CD4-positive, CD25-positive, alpha-beta regulatory T cell (primary cell): ENCODE measurements at regions not wholly inside any gene's neighbourhood (a gene's known extent, or its start where the extent isn't known, plus 50 kb on each side); places are given as distances from the start of the nearest gene placed in this dataset.

Source experiments
- ATAC-seq, 2 donors: fragments of 150-1000 bp; cut with Tn5 transposase; one replicate each; pipeline ENCODE4 v1.10.0; 2021; ENCODE audit warnings: low read depth in 2 of 2, moderate number of reproducible peaks in 2 of 2, moderate library complexity in 1 of 2
- DNase-seq, 3 donors: peaks; one replicate each; pipeline versions ENCODE4 v3.0.0 to v3.0.0-alpha.2; 2012 to 2022; ENCODE audit warnings: mixed read lengths in 1 of 3
- H3K27ac ChIP-seq: one replicate; pipeline ENCODE4 v1.7.0; 2013; ENCODE audit warnings: mild to moderate bottlenecking, low read length; ENCODE audit not compliant: insufficient read depth, poor library complexity, severe bottlenecking
- H3K27me3 ChIP-seq: one replicate; pipeline ENCODE4 v1.7.0; 2013; ENCODE audit warnings: low read length; ENCODE audit not compliant: control insufficient read depth, insufficient read depth
- H3K36me3 ChIP-seq: one replicate; pipeline ENCODE4 v1.7.0; 2013; ENCODE audit warnings: mild to moderate bottlenecking, low read length, moderate library complexity; ENCODE audit not compliant: control insufficient read depth, insufficient read depth
- H3K4me1 ChIP-seq: 2 replicates; pipeline ENCODE4 v1.7.0; 2013; ENCODE audit warnings: mild to moderate bottlenecking, low read length; ENCODE audit not compliant: insufficient read depth, control insufficient read depth, poor library complexity, severe bottlenecking
- H3K4me3 ChIP-seq: one replicate; pipeline ENCODE4 v1.7.0; 2013; ENCODE audit warnings: low read depth, mild to moderate bottlenecking, low read length, moderate library complexity
- H3K9me3 ChIP-seq, 2 experiments: 1 replicate in 1 of 2; 2 replicates in 1 of 2; pipeline ENCODE4 v1.7.0; 2013; ENCODE audit warnings: low read length in 2 of 2, mild to moderate bottlenecking in 1 of 2, moderate library complexity in 1 of 2; ENCODE audit not compliant: control insufficient read depth in 2 of 2
- H3K27ac Mint-ChIP-seq, 3 donors: one replicate each; pipeline ENCODE4 v1.8.0; 2020 to 2022; ENCODE audit warnings: mild to moderate bottlenecking in 3 of 3, mixed read lengths in 3 of 3, moderate library complexity in 2 of 3
- H3K27me3 Mint-ChIP-seq: one replicate; pipeline ENCODE4 v1.8.0; 2022; ENCODE audit warnings: mild to moderate bottlenecking, mixed read lengths
- H3K36me3 Mint-ChIP-seq: one replicate; pipeline ENCODE4 v1.8.0; 2020; ENCODE audit warnings: mixed read lengths
- H3K4me1 Mint-ChIP-seq, 4 donors: one replicate each; pipeline ENCODE4 v1.8.0; 2020 to 2022; ENCODE audit warnings: mixed read lengths in 4 of 4, mild to moderate bottlenecking in 1 of 4
- H3K4me3 Mint-ChIP-seq, 4 donors: one replicate each; pipeline ENCODE4 v1.8.0; 2020 to 2022; ENCODE audit warnings: mild to moderate bottlenecking in 4 of 4, mixed read lengths in 4 of 4, moderate library complexity in 3 of 4
- H3K9me3 Mint-ChIP-seq, 7 donors: one replicate each; pipeline ENCODE4 v1.8.0; 2020 to 2022; ENCODE audit warnings: mixed read lengths in 7 of 7, mild to moderate bottlenecking in 3 of 7, moderate library complexity in 2 of 7

- Histone ChIP-seq H3K9me3 (no peaks in the 10 kb centered on the region), H3K4me1 (no peaks in the 10 kb centered on the region), H3K27me3 (no peaks in the 10 kb centered on the region), H3K36me3 (no peaks in the 10 kb centered on the region), H3K4me3 (no peak overlapping the region), H3K27ac (no peak overlapping the region)
- H3K9me3 Mint-ChIP-seq, result peaks cover 0 to 2% (median 0%) of the 10 kb centered on the region in 7 donors
- H3K4me3 Mint-ChIP-seq, result no peak overlapping the region
- H3K27me3 Mint-ChIP-seq, result peaks cover 4% of the 10 kb centered on the region
- no peak for DNase-seq
- H3K36me3 Mint-ChIP-seq, result no peaks in the 10 kb centered on the region
- H3K27ac Mint-ChIP-seq, result no peak overlapping the region
- no peak for ATAC-seq
- peaks cover 11 to 16% (median 14%) of the 10 kb centered on the region in 4 donors for H3K4me1 Mint-ChIP-seq
Observed at GRCh38 chr10:61317706-61318105, 135.5 kb downstream of the TMEM26 start.

- no peak overlapping the region for H3K4me3 Mint-ChIP-seq
- Histone ChIP-seq H3K4me1 (no peaks in the 10 kb centered on the region), H3K27me3 (no peaks in the 10 kb centered on the region), H3K4me3 (no peak overlapping the region), H3K9me3 (no peaks in the 10 kb centered on the region), H3K27ac (no peak overlapping the region), H3K36me3 (no peaks in the 10 kb centered on the region)
- DNase-seq (no peak), ATAC-seq (no peak)
- H3K36me3 Mint-ChIP-seq, result no peaks in the 10 kb centered on the region
- H3K27me3 Mint-ChIP-seq, result peaks cover 4% of the 10 kb centered on the region
- no peak overlapping the region for H3K27ac Mint-ChIP-seq
- H3K9me3 Mint-ChIP-seq, result peaks cover 0 to 2% (median 0%) of the 10 kb centered on the region in 7 donors
- peaks cover 11 to 16% (median 14%) of the 10 kb centered on the region in 4 donors for H3K4me1 Mint-ChIP-seq
Observed at GRCh38 chr10:61316676-61317265, 136.4 kb downstream of the TMEM26 start.

GRCh38 chr10:61314273-61314672, 138.9 kb downstream of the TMEM26 start:
- no peaks in the 10 kb centered on the region for H3K27me3 ChIP-seq
- H3K27me3 Mint-ChIP-seq, result peaks cover 8% of the 10 kb centered on the region
- H3K4me1 ChIP-seq, result no peaks in the 10 kb centered on the region
- H3K36me3 ChIP-seq, result no peaks in the 10 kb centered on the region
- H3K9me3 Mint-ChIP-seq, result peaks cover 0 to 3% (median 0%) of the 10 kb centered on the region in 7 donors
- H3K4me3 ChIP-seq, result no peak overlapping the region
- H3K27ac ChIP-seq, result no peak overlapping the region
- no peaks in the 10 kb centered on the region for H3K36me3 Mint-ChIP-seq
- peaks cover 11 to 16% (median 14%) of the 10 kb centered on the region in 4 donors for H3K4me1 Mint-ChIP-seq
- no peak overlapping the region for H3K4me3 Mint-ChIP-seq
- no peak for ATAC-seq
- DNase-seq, result no peak
- peak overlapping the region in 1 of 3 donors; percentile 72 for H3K27ac Mint-ChIP-seq
- H3K9me3 ChIP-seq, result no peaks in the 10 kb centered on the region

- H3K36me3 ChIP-seq, result no peaks in the 10 kb centered on the region
- H3K27ac ChIP-seq, result no peak overlapping the region
- no peak overlapping the region for H3K4me3 Mint-ChIP-seq
- peaks cover 0 to 5% (median 0%) of the 10 kb centered on the region in 7 donors for H3K9me3 Mint-ChIP-seq
- H3K4me1 Mint-ChIP-seq, result peaks cover 11 to 16% (median 14%) of the 10 kb centered on the region in 4 donors
- no peaks in the 10 kb centered on the region for H3K4me1 ChIP-seq
- H3K27ac Mint-ChIP-seq, result no peak overlapping the region
- no peaks in the 10 kb centered on the region for H3K27me3 ChIP-seq
- no peak overlapping the region for H3K4me3 ChIP-seq
- H3K27me3 Mint-ChIP-seq, result peaks cover 7% of the 10 kb centered on the region
- no peaks in the 10 kb centered on the region for H3K9me3 ChIP-seq
- ATAC-seq (no peak), DNase-seq (peak in 1 of 3 donors; percentile 6)
- no peaks in the 10 kb centered on the region for H3K36me3 Mint-ChIP-seq
Observed at GRCh38 chr10:61313460-61313859, 139.7 kb downstream of the TMEM26 start.

- ATAC-seq (no peak), DNase-seq (no peak)
- H3K36me3 Mint-ChIP-seq, result no peaks in the 10 kb centered on the region
- H3K4me3 ChIP-seq, result no peak overlapping the region
- H3K4me3 Mint-ChIP-seq, result no peak overlapping the region
- no peaks in the 10 kb centered on the region for H3K27me3 ChIP-seq
- no peaks in the 10 kb centered on the region for H3K36me3 ChIP-seq
- H3K27ac ChIP-seq, result no peak overlapping the region
- peaks cover 4% of the 10 kb centered on the region for H3K27me3 Mint-ChIP-seq
- no peaks in the 10 kb centered on the region for H3K4me1 ChIP-seq
- no peak overlapping the region for H3K27ac Mint-ChIP-seq
- H3K9me3 ChIP-seq, result no peaks in the 10 kb centered on the region
- H3K9me3 Mint-ChIP-seq, result peaks cover 0 to 2% (median 0%) of the 10 kb centered on the region in 7 donors
- H3K4me1 Mint-ChIP-seq, result no peaks in the 10 kb centered on the region
Observed at GRCh38 chr10:61304746-61305145, 148.4 kb downstream of the TMEM26 start.

- DNase-seq (no peak), ATAC-seq (no peak)
- Mint-ChIP-seq H3K9me3 (peaks cover 0 to 13% (median 5%) of the 10 kb centered on the region in 7 donors), H3K27me3 (peaks cover 4% of the 10 kb centered on the region), H3K36me3 (no peaks in the 10 kb centered on the region), H3K27ac (no peak overlapping the region), H3K4me1 (peaks cover 0 to 5% (median 0%) of the 10 kb centered on the region in 4 donors), H3K4me3 (peak overlapping the region in 1 of 4 donors; percentile 43)
- Histone ChIP-seq H3K27ac (no peak overlapping the region), H3K27me3 (no peaks in the 10 kb centered on the region), H3K36me3 (no peaks in the 10 kb centered on the region), H3K4me3 (no peak overlapping the region), H3K4me1 (no peaks in the 10 kb centered on the region), H3K9me3 (no peaks in the 10 kb centered on the region)
Observed at GRCh38 chr10:61302124-61302523, 151.1 kb downstream of the TMEM26 start.

- H3K4me3 ChIP-seq, result no peak overlapping the region
- no peak for DNase-seq
- no peaks in the 10 kb centered on the region for H3K36me3 Mint-ChIP-seq
- peak overlapping the region in 1 of 4 donors; percentile 43 for H3K4me3 Mint-ChIP-seq
- no peaks in the 10 kb centered on the region for H3K36me3 ChIP-seq
- no peaks in the 10 kb centered on the region for H3K9me3 ChIP-seq
- no peak for ATAC-seq
- H3K4me1 ChIP-seq, result no peaks in the 10 kb centered on the region
- H3K4me1 Mint-ChIP-seq, result peaks cover 0 to 5% (median 0%) of the 10 kb centered on the region in 4 donors
- H3K9me3 Mint-ChIP-seq, result peaks cover 0 to 13% (median 5%) of the 10 kb centered on the region in 7 donors
- H3K27ac ChIP-seq, result no peak overlapping the region
- H3K27me3 Mint-ChIP-seq, result peaks cover 4% of the 10 kb centered on the region
- H3K27ac Mint-ChIP-seq, result no peak overlapping the region
- no peaks in the 10 kb centered on the region for H3K27me3 ChIP-seq
Observed at GRCh38 chr10:61301575-61301974, 151.6 kb downstream of the TMEM26 start.

- Mint-ChIP-seq H3K4me1 (peaks cover 0 to 5% (median 0%) of the 10 kb centered on the region in 4 donors), H3K27me3 (peaks cover 11% of the 10 kb centered on the region)
- no peaks in the 10 kb centered on the region for H3K27me3 ChIP-seq
Observed at GRCh38 chr10:61299841-61300240, 153.3 kb downstream of the TMEM26 start.

More at GRCh38 chr10:61299841-61300240, 153.3 kb downstream of the TMEM26 start:
- DNase-seq, result no peak
- no peaks in the 10 kb centered on the region for H3K36me3 Mint-ChIP-seq
- Histone ChIP-seq H3K4me1 (no peaks in the 10 kb centered on the region), H3K9me3 (no peaks in the 10 kb centered on the region), H3K36me3 (no peaks in the 10 kb centered on the region), H3K4me3 (no peak overlapping the region), H3K27ac (no peak overlapping the region)
- no peak overlapping the region for H3K27ac Mint-ChIP-seq
- H3K9me3 Mint-ChIP-seq, result peaks cover 0 to 13% (median 5%) of the 10 kb centered on the region in 7 donors
- ATAC-seq, result no peak
- H3K4me3 Mint-ChIP-seq, result no peak overlapping the region
